GM19240 (cell line): ENCODE measurements at regions not wholly inside any gene's neighbourhood (a gene's known extent, or its start where the extent isn't known, plus 50 kb on each side); places are given as distances from the start of the nearest gene placed in this dataset.
"Not testable (repeated sequence)": the region's sequence is repeated elsewhere in the genome, so short reads cannot be mapped to it uniquely, and the experiment has no call there.

Experiments
- DNase-seq: peaks from one replicate; pipeline ENCODE4 v3.0.0; 2011; ENCODE audit warnings: low spot score; ENCODE audit not compliant: insufficient read length

DNA sequence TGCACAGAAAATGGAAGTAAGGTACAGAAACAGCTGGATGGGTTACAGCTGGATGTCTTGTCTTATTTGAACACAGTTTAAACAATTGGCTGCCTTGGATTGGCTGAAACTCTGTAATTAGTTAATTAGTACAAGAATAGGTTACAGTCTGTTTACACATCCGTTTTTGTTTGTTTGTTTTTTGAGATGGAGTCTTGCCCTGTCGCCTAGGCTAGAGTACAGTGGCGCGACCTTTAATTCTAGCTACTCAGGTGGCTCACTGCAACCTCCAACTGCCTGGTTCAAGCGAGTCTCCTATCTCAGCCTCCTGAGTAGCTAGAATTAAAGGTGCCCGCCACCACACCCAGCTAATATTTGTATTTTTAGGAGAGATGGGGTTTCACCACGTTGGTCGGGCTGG lies 368.7 kb upstream of the KLF4 start:
- DNase-seq, result no peak

DNA sequence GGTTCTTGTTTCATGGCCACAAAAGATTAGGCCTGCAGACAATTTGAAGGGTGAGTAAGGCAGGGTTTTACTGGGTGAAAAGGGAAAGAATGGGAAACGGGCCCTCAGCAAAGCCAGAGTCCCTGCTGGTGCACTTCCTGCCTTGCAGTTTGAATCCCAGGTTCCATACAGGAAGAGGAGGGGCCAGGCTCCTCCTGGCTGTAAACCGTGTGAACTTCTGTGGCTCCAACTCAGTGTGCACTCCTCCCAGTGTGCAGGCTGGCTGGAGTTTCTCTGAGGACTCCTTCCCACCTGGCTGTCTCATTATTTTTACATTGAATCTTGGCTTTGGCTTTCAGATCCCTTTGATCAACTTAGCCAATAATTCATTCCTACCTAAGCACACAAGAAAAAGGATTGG lies 367.1 kb upstream of the KLF4 start:
- no peak for DNase-seq

DNA sequence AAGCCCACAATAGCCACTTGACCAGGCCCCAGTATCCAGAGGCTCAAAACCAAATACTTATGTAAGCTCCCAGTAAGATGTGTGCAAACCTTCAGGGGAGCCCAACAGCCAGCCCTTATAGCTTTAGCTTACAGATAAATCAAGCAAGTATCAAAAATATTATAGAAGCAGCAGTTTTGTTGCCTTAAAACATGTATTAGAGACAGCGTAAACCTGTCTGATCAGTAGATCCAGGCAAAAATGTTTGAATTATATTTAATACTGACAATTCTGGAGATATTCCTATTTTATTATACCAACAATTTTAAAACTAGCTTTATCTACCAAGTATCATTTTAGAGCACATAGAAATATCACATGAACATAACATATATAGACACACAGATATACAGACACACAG lies 365.6 kb upstream of the KLF4 start:
- no peak for DNase-seq

GRCh38 chr9:107853461-107853860 lies 363.9 kb upstream of the KLF4 start:
- no peak for DNase-seq

- DNase-seq, result no peak
Observed at GRCh38 chr9:107852891-107853290, 363.3 kb upstream of the KLF4 start.

DNA sequence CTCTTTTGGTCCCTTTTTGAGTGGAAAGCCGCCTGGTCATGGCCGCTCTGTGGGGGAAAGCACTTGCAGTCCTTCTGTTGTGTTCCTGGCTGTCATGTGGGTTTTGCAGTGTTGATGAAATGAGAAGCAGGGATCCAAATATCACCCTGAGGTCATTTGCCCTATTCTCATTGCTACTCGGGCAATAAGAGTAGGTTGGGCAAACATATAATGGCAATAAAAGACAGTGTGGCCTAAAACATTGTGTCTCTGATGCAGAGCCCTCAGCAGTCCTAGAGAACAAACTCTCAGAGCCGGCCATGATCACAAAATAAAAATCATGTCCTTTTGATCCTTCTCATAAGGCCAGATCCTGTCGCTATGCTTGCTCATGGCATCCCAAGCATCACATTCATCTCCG lies 361.1 kb upstream of the KLF4 start:
- DNase-seq, result no peak

DNA sequence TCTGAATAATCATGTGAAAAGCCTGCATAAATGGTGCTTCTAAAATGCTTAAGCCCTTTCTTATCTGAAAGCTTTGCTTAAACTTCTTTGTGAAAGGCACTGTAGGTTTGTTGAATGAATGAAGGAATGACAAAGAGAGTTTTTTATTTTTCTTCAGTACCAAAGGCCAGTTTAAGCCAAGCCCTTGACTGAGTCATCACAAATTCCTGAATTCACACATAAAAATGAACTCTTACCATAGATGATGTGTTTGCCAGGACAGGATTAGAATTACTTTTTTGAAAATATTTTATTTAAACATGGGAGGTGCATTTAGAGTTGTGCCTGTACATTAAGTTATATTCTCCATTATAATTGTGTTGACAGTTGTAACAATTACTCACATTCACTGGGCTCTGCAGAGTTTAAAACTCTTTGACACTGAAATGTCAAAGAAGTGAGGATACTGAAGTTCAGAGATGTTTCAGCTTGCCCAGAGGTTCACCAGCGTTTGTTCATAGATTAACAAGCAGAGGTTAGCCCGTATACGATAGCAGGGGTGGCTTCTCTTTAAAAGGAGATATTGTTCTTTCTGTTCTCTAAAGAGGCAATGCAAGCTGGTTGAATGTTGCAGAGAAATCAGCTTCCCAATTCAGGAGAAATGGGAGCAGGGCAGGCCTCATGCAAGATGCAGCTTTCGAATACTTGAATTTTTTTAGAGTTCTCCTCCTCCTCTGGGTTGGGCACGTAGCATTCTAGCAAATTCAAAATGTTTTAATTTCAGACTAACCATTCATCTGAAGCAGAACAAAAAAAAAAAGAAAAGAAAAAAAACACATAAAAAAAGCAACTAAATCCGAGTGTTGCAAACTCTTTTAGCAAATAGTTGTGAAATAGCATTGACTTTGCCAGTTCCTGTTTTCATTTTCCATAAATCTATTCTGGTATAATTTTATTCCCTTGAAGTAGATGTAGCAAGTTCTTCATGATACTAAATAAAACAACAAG lies 358.7 kb upstream of the KLF4 start:
- no peak for DNase-seq

DNA sequence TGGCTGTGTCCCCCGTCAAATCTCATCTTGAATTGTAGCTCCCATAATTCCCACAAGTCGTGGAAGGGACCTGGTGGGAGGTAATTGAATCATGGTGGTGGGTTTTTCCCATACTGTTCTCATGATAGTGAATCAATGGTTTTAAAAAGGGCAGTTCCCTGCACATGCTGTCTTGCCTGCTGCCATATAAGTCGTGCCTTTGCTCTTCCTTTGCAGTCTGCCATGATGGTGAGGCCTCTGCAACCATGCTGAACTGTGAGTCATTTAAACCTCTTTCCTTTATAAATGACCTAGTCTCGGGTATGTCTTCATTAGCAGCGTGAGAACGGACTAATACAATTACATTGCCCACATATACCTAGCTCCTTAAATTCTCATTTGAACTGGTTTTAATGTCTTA lies 353.0 kb upstream of the KLF4 start:
- DNase-seq, result no peak

GRCh38 chr9:107841076-107841475 lies 351.5 kb upstream of the KLF4 start:
- no peak for DNase-seq

GRCh38 chr9:107839371-107839770 lies 349.8 kb upstream of the KLF4 start:
- DNase-seq, result no peak

DNA sequence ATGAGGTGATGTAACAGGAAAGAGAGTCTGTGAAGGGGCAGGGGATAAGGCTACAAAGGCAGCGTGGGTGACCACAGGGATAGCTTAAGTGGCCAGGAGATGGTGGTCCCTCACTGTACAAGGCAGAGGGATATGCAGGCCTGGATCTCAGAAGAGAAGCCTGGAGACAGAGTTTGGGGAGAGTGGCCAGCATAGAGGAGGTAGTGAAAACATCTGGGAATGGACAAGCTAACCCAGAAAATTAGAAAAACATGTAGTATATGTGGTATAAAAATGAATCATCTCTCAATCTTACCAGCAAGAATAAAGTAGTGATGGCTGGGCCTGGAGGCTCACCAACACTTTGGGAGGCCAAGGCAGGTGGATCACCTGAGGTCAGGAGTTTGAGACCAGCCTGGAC lies 349.2 kb upstream of the KLF4 start:
- DNase-seq, result no peak

DNA sequence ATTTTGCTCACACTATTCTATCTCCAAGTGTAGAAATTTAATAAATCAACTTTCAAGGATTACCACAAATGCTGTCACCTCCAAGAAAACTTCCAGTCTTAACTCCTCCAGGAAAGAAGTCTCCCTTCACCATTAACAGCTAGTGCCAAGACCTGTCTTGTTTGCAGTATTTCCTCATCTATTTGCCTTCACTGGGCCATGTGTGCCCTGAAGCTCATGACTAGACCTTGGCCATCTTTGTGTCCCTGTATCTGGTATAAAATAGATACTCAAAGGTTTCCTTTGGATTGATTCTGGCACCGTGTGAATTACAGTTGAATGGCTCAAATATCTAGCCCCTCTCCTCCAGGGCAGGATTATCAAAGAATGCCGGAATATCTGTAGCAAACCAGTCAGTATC lies 346.7 kb upstream of the KLF4 start:
- no peak for DNase-seq

DNA sequence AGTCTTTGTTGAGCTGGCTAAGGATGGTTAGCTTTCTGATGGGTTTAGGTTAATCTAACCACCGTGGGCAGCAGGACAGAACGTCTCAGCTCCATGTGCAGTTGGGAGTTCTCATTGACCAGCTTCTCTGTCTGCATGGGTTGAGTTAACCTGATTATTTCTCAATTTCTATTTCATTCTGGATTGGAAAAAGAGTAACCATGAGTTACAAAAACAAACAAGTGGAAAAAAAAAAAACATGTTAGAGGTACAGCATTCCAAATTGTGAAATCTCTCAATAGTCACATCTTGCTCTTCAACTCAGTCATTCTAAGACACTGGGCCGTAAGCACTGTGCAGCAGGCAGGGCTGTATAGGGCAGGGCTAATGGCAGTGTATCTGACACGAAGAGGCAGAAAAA lies 343.7 kb upstream of the KLF4 start:
- no peak for DNase-seq

DNA sequence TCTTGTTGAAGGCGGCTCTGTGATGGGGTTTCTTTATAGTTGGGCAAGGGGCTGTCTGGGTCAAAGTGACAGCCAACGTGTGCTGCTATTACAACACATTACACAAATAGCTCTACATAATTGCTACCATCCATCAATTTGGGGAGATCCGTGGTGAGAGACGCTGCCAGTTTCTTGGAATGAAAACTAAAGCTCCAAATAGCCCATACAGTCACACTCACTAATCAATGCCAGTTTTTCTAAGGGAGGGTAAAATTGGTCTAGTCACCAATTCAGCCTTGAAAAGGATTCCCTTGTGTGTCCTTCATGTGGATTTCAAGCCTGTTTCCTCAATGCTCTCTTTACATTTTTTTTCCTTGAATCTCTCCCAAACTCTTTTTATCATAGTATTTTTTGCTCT lies 343.3 kb upstream of the KLF4 start:
- DNase-seq, result no peak

DNA sequence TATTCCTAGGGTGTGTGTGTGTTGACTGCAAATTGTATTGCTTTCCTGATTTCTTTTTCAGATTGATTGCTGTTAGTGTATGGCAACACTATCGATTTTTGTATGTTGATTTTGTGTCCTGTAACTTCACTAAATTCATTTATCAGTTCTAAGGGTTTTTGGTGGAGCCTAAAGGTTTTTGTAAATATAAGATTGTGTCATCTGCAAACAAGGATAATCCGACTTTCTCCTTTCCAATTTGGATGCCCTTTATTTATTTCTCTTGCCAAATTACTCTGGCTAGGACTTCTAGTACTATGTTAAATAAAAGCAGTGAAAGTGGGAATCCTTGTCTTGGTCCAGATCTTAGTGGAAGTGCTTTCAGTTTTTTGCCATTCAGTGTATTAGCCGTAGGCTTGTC lies 340.9 kb upstream of the KLF4 start:
- no peak for DNase-seq

DNA sequence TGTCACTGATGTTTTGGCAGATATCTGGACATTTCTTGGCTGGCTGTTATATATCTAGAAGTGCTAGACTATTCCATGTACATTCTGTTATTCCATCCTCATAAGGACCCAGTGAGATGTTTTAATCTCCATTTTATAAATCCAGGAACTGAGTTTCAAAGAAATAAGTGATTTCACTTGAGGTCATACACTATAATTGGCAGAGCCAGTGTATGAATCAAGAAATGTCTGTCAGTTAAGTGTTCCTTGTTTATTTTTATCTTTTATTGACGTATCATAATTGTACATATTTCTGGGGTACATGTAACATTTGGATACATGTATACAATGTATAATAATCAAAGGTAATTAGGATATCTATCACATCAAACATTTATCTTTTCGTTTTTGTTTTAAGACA lies 338.3 kb upstream of the KLF4 start:
- no peak for DNase-seq

- DNase-seq, result no peak
Observed at GRCh38 chr9:107827304-107827703, 337.7 kb upstream of the KLF4 start.

- DNase-seq, result not testable (repeated sequence)
Observed at GRCh38 chr9:107826688-107826983, 337.1 kb upstream of the KLF4 start.

DNA sequence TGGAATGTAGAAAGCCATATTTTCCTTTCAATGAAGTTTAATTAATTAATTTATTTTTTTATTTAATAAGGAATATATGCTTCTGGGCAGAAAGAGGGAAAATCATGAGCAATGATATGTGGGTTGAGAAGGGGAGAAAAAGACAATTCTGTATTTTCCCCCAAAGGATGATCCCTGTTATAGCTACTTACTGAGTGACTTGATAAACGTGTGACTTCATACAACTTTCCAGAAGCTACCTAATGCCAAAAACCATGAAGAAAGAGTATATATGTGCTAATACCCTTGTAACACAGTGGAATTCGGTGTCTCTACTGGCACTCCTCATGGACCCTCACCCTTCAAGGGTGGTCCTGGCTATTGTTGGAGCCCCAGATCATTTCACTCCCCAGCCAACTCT lies 335.0 kb upstream of the KLF4 start:
- DNase-seq, result no peak

- DNase-seq, result no peak
Observed at GRCh38 chr9:107819772-107820565, 330.4 kb upstream of the KLF4 start.

GRCh38 chr9:107818503-107818829 lies 328.9 kb upstream of the KLF4 start:
- DNase-seq, result not testable (repeated sequence)

- not testable (repeated sequence) for DNase-seq
Observed at GRCh38 chr9:107817595-107818502, 328.3 kb upstream of the KLF4 start.
